ENCODE measurements at regions not wholly inside any gene's neighbourhood (a gene's known extent, or its start where the extent isn't known, plus 50 kb on each side); places are given as distances from the start of the nearest gene placed in this dataset.
"Not testable (repeated sequence)": the region's sequence is repeated elsewhere in the genome, so short reads cannot be mapped to it uniquely, and the experiment has no call there.

GRCh38 chr12:63404611-63405010, 253.6 kb upstream of the AVPR1A start:
- FAIRE-seq, result no peak

DNA sequence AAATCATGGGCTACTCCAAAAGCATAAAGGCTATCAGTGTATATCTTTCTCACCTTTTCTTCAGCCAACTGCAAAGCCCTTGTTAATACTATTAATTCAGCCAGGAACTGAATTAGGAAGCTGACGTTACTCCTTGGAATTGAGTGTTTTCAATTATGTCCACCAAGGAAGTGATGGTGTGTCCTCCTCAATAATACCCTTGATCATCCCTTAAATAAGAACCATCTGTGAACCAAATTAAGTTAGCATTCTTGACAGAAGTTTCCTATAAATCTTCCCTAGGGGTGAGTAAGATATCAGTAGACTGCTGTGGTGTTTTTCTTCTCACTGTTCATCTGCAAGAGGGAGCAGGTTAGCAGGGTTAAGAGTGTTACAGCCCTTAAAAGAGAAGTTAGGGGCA, 252.3 kb upstream of the AVPR1A start:
- FAIRE-seq, result no peak

DNA sequence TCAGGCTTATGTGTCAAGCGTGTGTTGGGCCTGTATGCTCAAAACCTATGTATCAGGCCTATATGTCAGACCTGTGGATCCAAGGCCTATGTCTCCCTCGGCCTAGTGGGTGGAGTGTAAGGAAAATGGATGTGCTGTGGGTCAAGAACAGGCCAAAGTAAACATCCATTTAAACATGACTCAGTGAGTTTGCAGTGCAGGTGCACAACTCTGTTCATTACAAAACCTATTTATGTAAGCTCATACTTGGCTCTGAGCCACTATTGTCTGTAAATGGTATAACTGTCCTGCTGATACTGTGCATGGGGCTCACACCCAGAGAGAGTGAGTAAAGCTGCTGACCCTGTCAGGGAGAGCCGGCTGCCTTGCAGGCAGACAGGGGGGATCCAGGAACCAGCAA, 249.7 kb upstream of the AVPR1A start:
- FAIRE-seq, result no peak

DNA sequence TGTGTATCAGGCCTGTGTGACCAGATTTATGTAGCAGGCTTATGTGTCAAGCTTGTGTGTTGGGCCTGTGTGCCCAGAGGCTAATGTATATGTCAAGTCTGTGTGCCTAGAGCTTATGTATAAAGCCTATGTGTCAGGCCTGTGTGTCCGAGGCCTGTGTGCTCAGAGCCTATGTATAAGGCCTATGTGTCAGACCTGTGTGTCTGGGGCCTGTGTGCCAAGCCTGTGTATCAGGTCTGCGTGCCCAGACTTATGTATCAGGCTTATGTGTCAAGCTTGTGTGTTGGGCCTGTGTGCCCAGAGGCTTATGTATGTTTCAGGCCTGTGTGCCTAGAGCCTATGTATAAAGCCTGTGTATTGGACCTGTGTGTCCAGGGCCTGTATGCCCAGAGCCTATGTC, 249.3 kb upstream of the AVPR1A start:
- FAIRE-seq, result no peak

DNA sequence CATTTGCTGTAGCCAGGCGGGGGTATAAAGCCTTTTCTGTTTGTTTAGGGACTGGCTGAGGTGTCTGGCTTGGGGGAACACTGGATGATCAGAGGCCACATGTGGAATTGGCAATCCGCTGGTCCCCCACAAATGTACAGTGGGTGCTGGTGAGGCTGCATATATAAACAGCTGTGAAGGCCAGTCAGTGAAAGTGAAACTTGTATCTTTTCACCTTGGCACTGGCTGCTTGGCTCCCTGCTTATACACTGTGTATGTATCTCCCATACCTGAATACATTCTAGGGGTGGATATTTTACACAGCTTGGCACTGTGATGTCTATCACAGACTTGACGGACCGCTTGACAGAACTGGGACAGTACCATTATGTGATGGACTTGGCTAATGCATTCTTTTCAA, 246.8 kb upstream of the AVPR1A start:
- FAIRE-seq, result no peak

DNA sequence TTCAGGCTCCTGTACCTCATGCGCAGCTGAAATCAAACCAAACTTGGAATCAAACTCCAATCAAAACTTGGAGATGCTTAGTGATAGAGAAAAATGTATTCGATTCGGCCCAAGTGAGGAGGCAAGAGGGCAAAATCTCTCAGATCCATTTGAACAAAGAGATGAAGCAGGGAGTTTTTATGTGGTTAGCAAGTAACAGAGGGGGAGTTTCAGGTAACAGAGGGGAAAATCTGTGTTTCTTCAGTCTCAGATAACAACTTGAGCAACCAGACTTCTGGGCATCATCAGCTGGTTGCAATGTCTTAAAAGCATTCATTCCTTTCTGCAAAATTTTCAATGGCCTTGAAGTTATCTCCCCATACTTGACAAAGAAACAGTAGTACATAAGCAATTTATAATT, 245.1 kb upstream of the AVPR1A start:
- FAIRE-seq, result no peak

GRCh38 chr12:63394983-63395382, 244.0 kb upstream of the AVPR1A start:
- FAIRE-seq, result no peak

GRCh38 chr12:63394349-63394748, 243.3 kb upstream of the AVPR1A start:
- no peak for FAIRE-seq

- no peak for FAIRE-seq
These were observed 238.2 kb upstream of the AVPR1A start for GRCh38 chr12:63389211-63389610.

GRCh38 chr12:63387771-63388170, 236.8 kb upstream of the AVPR1A start:
- no peak for FAIRE-seq

DNA sequence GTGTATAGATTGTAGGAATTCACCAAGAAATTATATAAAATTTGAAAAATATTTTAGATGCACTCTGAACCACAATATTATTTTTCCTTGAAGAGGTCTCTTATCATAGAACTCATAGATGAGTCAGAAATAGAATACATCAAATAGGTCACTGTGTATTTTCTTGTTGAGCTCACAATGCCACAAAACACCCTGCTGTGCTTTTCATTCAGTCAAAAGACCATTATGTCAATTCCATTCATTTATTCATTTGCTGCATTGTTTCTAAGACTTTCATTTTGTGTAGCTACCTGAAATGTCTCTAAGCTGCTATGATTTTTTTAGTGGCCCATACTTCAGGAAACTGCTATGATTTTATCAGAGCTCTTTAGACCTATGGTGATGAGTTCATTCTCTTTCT, 231.9 kb upstream of the AVPR1A start:
- no peak for FAIRE-seq

DNA sequence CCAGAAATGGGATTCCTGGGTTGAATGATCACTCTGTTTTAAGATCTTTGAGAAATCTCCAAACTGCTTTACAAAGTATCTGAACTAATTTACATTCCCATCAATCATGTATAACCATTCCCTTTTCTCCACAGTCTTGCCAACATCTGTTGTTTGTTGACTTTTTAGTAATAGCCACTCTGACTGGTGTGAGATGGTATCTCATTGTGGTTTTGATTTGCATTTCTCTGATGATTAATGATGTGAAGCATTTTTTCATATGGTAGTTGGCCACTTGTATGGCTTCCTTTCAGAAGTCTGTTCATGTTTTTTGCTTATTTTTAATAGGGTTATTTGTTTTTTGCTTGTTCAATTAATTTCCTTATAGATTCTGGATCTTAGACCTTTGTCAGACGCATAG, 211.8 kb upstream of the AVPR1A start:
- FAIRE-seq, result no peak

DNA sequence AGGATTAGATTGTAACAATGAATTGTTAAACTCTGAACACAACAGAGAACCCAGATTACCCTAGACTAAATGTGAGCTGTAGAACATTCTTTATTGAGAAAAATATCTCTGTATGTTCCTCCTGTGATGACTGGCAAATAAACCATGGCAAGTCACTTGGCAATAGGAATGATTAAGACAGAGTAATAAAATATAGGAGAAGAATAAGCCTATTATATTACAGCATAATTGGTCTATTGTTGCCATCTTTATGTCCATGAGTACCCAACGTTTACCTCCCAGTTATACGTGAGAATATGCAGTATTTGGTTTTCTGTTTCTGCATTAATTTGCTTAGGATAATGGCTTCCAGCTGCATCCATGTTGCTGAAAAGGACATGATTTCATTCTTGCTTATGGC, 211.2 kb upstream of the AVPR1A start:
- FAIRE-seq, result no peak

DNA sequence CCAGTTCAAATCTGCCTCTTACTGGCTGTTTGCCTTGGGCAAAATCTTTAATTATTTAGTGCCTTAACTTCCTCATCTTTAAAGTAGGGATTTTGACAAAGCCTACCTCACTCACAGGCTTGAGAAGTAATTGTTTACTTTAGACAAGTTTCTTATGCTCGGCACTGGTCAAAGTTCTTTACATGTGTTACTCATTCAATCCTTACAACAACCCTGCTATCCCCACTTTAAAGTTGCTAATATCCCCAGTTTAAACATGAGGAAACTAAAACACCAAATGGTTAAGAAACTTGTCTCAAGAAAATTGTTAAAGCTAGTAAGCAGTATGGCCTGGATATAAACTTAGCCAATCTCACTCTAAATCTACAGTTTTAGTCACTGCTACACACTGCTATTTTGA, 204.0 kb upstream of the AVPR1A start:
- FAIRE-seq, result no peak

DNA sequence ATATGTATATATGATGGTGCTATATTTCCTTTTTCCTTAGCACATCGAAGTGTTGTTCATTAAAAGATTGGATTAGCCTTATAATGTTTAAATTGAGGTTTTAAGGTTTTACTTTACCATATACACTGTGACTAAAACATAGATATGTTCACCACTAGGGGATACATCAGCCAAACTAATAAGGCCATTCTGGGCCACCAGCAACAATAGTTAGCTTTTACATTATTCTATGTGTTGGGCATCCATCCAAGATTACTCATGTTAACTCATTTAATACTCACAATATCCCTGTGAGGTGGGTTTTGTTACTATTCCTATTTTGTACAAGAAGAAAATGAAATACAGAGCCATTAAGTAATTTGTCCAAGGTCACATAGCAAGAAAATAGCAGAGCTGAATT, 202.6 kb upstream of the AVPR1A start:
- FAIRE-seq, result no peak

DNA sequence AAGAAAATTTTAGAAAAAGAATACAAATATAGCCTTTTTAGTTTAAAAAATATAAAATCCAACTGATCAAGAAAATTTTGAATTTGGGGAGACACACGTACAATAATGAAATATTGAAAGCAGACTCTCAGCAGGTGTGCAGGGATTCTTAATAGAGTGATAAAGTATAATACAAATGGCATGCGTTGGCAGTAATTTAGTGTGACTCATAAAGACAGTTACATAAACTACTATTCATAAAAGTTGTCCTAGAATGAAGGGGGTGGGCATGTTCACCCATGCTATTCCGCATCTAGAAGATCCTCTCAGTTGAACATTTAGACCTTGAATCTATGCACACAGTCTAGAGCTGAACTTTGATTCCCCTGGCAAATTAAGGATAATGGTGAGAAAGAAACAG, 200.4 kb upstream of the AVPR1A start:
- no peak for FAIRE-seq

DNA sequence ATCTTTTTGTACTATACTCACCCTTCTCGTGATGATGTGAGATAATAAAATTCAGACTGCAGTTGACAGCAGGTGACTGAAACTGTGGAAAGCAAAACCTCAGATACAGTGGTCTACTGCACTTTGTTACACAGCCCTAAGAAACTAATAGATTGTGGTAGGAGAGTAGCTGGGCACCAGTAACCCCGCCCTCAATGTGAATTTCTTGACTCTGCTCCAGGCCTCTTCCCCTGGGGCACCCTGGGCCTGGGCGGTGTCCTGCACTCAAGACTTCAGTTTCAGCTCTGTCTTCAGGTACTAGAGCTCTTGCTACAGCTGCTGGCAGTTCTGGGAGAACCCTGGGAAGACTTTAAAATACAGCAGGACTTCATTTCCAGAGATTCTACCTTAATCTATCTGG, 197.6 kb upstream of the AVPR1A start:
- no peak for FAIRE-seq

DNA sequence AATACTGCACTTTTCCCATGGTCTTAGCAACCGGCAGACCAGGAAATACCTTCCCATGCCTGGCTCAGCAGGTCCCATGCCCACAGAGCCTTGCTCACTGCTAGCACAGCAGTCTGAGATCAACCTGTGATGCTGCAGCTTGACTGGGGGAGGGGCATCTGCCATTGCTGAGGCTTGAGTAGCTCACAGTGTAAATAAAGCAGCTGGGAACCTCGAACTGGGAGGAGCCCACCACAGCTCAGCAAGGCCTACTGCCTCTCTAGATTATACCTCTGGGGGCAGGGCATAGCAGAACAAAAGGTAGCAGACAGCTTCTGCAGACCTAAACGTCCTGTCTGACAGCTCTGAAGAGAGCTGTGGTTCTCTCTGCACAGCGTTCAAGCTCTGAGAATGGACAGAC, 186.2 kb upstream of the AVPR1A start:
- not testable (repeated sequence) for FAIRE-seq

DNA sequence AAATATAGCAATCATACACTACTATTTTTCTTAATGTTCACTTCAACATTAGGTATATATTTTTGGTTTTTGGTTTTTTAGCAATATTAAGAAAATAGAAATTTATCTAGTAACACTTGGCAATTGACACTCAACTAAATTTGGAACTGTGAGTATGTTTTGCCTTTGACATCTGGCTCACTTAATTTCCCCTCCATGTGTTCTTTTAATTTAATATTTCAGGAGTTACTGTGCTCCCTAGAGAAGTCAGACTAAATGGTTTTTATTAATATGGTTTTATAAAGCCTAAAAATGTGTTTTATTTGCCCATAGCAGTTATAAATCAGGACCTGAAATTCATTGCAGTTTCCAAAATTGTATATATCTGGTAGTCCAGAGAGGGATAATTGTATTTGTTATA, 175.3 kb upstream of the AVPR1A start:
- no peak for FAIRE-seq

- FAIRE-seq, result no peak
These were observed 174.8 kb upstream of the AVPR1A start for GRCh38 chr12:63325757-63326156.

DNA sequence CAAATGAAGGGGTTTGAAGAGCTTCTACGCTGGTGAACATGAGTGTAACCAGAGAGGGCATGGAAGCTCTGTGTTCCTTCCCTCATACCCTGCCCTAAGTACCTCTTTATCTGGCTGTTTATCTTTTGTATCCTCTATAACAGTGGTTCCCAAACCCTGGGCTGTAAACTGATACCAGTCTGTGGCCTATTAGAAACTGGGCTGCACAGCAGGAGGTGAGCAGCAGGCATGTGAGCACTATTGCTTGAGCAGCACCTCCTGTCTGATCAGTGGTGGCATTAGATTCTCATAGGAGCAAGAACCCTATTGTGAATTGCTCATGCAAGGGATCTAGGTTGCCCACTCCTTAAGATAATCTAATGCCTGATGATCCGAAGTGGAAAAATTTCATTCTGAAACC, 172.9 kb upstream of the AVPR1A start:
- FAIRE-seq, result no peak

DNA sequence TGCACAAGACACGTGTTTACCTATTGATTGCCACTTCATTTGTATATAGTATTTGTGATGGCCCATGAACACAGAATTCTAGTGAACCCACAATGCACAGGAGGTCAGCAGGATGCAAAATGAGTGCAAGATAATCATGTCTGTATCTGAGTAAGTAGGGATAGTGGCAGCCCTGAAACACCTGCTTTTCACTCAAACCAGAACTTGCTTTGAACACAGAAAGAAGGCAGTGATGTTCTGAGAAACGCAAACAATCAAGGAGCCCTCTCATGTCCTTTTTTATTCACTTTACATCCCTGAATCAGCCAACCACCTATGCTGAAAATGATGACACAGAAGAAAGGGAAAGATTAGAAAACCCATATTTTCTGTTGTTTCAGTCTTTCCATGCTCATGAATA, 170.4 kb upstream of the AVPR1A start:
- FAIRE-seq, result no peak

GRCh38 chr12:63319936-63320633, 169.1 kb upstream of the AVPR1A start:
- no peak for FAIRE-seq

DNA sequence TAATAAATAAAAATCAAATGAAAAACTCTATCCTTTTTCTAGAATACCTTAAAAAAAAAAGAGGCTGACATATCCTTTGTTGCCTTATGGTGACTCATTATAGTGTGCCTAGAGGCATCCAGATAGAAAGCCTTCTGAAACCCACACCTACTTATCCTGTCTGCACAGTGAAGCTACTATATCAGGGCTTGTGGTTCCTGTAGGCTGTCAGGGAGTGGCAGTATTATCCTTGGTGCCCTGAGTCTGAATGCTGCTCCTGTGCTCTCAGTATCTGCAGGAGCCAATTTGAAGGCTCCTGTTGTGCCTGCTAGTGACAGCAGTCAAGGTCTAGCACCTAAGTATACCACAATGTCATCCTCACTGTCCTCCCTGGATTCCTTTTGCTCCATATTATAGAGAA, 168.4 kb upstream of the AVPR1A start:
- no peak for FAIRE-seq

GRCh38 chr12:63318933-63319332, 167.9 kb upstream of the AVPR1A start:
- FAIRE-seq, result no peak

- no peak for FAIRE-seq
These were observed 167.3 kb upstream of the AVPR1A start for GRCh38 chr12:63318313-63318712.

Measured in islet of Langerhans (tissue), 1 donor.